ENCODE measurements at regions not wholly inside any gene's neighbourhood (a gene's known extent, or its start where the extent isn't known, plus 50 kb on each side); places are given as distances from the start of the nearest gene placed in this dataset.

GRCh38 chr4:85302193-85302736, 172.7 kb upstream of the ARHGAP24 start:
- TF ChIP-seq POLR2A (IDR thresholded peaks at IDR 0.05) = no peak
- TF ChIP-seq CTCF (IDR thresholded peaks at IDR 0.05) = no peak
